WTC11 (cell line): ENCODE measurements at regions not wholly inside any gene's neighbourhood (a gene's known extent, or its start where the extent isn't known, plus 50 kb on each side); places are given as distances from the start of the nearest gene placed in this dataset.

ENCODE experiments used
- ATAC-seq: fragments of 200-7000 bp; cut with Tn5 transposase; 2 replicates; pipeline ENCODE4 v1.10.0; 2021; ENCODE audit warnings: mild to moderate bottlenecking, moderate library complexity
- CTCF ChIA-PET: fragments of 300-600 bp; sonication (Branson Sonifier 250); formaldehyde crosslinking; loops from one replicate; lab custom pipeline; 2021; ENCODE audit warnings: antibody characterized with exemption; lab: Charles Lee
- POLR2A ChIA-PET: fragments of 350-600 bp; sonication (Branson Sonifier 250); formaldehyde crosslinking; loops from one replicate; lab custom pipeline; 2021; ENCODE audit warnings: antibody characterized with exemption; lab: Charles Lee
- DNase-seq: peaks from one replicate; pipeline ENCODE4 v3.0.0; 2021; ENCODE audit warnings: low spot score
- H3K27ac Mint-ChIP-seq: 2 replicates; pipeline ENCODE4 v1.8.0; 2021; ENCODE audit warnings: mixed read lengths
- H3K27me3 Mint-ChIP-seq: 2 replicates; pipeline ENCODE4 v1.8.0; 2021; ENCODE audit warnings: low read depth, mild to moderate bottlenecking, moderate library complexity, mixed read lengths
- H3K36me3 Mint-ChIP-seq: 2 replicates; pipeline ENCODE4 v1.8.0; 2021; ENCODE audit warnings: mixed read lengths
- H3K4me1 Mint-ChIP-seq: 2 replicates; pipeline ENCODE4 v1.8.0; 2022; ENCODE audit warnings: mixed read lengths
- H3K4me3 Mint-ChIP-seq: 2 replicates; pipeline ENCODE4 v1.8.0; 2021; ENCODE audit warnings: mild to moderate bottlenecking, moderate library complexity, mixed read lengths
- H3K9me3 Mint-ChIP-seq: 2 replicates; pipeline ENCODE4 v1.8.0; 2021; ENCODE audit warnings: mixed read lengths
- AFF4 ChIP-seq: sonication (generic); formaldehyde crosslinking; IDR thresholded peaks from 2 replicates; pipeline ENCODE4 v1.8.1; 2023; ENCODE audit warnings: mild to moderate bottlenecking, missing genetic modification reagents, borderline replicate concordance
- ATF3 ChIP-seq: sonication (generic); formaldehyde crosslinking; conservative IDR thresholded peaks from 2 replicates; pipeline ENCODE4 v1.8.1; 2022; ENCODE audit warnings: mild to moderate bottlenecking, missing genetic modification reagents
- ATF6 ChIP-seq: sonication (generic); formaldehyde crosslinking; IDR thresholded peaks from 2 replicates; pipeline ENCODE4 v1.8.1; 2023; ENCODE audit warnings: mild to moderate bottlenecking, missing genetic modification reagents
- HMGA2 ChIP-seq: fragments of 250-450 bp; sonication (Bioruptor Pico); IDR thresholded peaks from 2 replicates; pipeline ENCODE4 v1.4.0; 2021; ENCODE audit warnings: mild to moderate bottlenecking, moderate library complexity
- JAZF1 ChIP-seq: fragments of 250-450 bp; sonication (Bioruptor Pico); IDR thresholded peaks from 2 replicates; pipeline ENCODE4 v1.9.0; 2021; ENCODE audit warnings: moderate library complexity, mild to moderate bottlenecking, inconsistent platforms
- MLX ChIP-seq: sonication (generic); formaldehyde crosslinking; IDR thresholded peaks from 2 replicates; pipeline ENCODE4 v1.8.1; 2023; ENCODE audit warnings: mild to moderate bottlenecking, missing genetic modification reagents, moderate library complexity
- MYBL2 ChIP-seq: sonication (generic); formaldehyde crosslinking; IDR thresholded peaks from 2 replicates; pipeline ENCODE4 v1.8.1; 2023; ENCODE audit warnings: mild to moderate bottlenecking, moderate library complexity, missing genetic modification reagents
- NFATC4 ChIP-seq: fragments of 250-450 bp; sonication (Bioruptor Pico); IDR thresholded peaks from 2 replicates; pipeline ENCODE4 v1.9.0; 2021; ENCODE audit warnings: mild to moderate bottlenecking
- NR1H2 ChIP-seq: sonication (generic); formaldehyde crosslinking; IDR thresholded peaks from 2 replicates; pipeline ENCODE4 v1.9.0; 2021; ENCODE audit warnings: mild to moderate bottlenecking, moderate library complexity, missing genetic modification reagents
- TEAD1 ChIP-seq: sonication (generic); formaldehyde crosslinking; IDR thresholded peaks from 2 replicates; pipeline ENCODE4 v1.8.0; 2022; ENCODE audit warnings: mild to moderate bottlenecking, missing genetic modification reagents
- ZNF121 ChIP-seq: sonication (generic); formaldehyde crosslinking; IDR thresholded peaks from 2 replicates; pipeline ENCODE4 v1.8.0; 2023; ENCODE audit warnings: missing genetic modification reagents
- ZNF138 ChIP-seq: sonication (generic); formaldehyde crosslinking; conservative IDR thresholded peaks from 2 replicates; pipeline ENCODE4 v1.8.1; 2022; ENCODE audit warnings: mild to moderate bottlenecking, moderate library complexity, missing genetic modification reagents
- ZNF232 ChIP-seq: sonication (generic); formaldehyde crosslinking; IDR thresholded peaks from 2 replicates; pipeline ENCODE4 v1.8.0; 2022; ENCODE audit warnings: mild to moderate bottlenecking, missing genetic modification reagents
- ZNF281 ChIP-seq: sonication (generic); formaldehyde crosslinking; IDR thresholded peaks from 2 replicates; pipeline ENCODE4 v1.8.0; 2023; ENCODE audit warnings: mild to moderate bottlenecking, missing genetic modification reagents
- ZNF317 ChIP-seq: sonication (generic); formaldehyde crosslinking; IDR thresholded peaks from 2 replicates; pipeline ENCODE4 v1.8.1; 2023; ENCODE audit warnings: low read depth, mild to moderate bottlenecking, moderate library complexity, missing genetic modification reagents, borderline replicate concordance
- ZNF416 ChIP-seq: fragments of 250-450 bp; sonication (Bioruptor Pico); IDR thresholded peaks from 2 replicates; pipeline ENCODE4 v1.9.0; 2021; ENCODE audit warnings: mild to moderate bottlenecking, inconsistent platforms

- TF ChIP-seq ATF3 (CRISPR knock-in tag) (no peak), ZNF232 (CRISPR knock-in tag) (no peak), MYBL2 (no peak), ZNF138 (CRISPR knock-in tag) (no peak)
These were observed 285.9 kb upstream of the VEPH1 start (continued) for GRCh38 chr3:157789162-157789561.

- H3K36me3 Mint-ChIP-seq: no peaks in the 10 kb centered on the region
- no peaks in the 10 kb centered on the region for H3K27me3 Mint-ChIP-seq
- DNase-seq: no peak
- no peaks in the 10 kb centered on the region for H3K9me3 Mint-ChIP-seq
- H3K4me1 Mint-ChIP-seq: no peaks in the 10 kb centered on the region
- TF ChIP-seq JAZF1 (CRISPR knock-in tag): no peak
- no peak for TF ChIP-seq MYBL2
- no peak for TF ChIP-seq ZNF416 (CRISPR knock-in tag)
- TF ChIP-seq HMGA2: no peak
- no peak for TF ChIP-seq MLX (CRISPR knock-in tag)
- TF ChIP-seq ZNF281 (CRISPR knock-in tag): no peak
- no peak for TF ChIP-seq ZNF317 (CRISPR knock-in tag)
- no peak for TF ChIP-seq TEAD1 (CRISPR knock-in tag)
- no peak for TF ChIP-seq NR1H2
- no peak for TF ChIP-seq AFF4 (CRISPR knock-in tag)
- no peak for TF ChIP-seq ATF6 (CRISPR knock-in tag)
- TF ChIP-seq NFATC4: no peak
- TF ChIP-seq ATF3 (CRISPR knock-in tag): no peak
- no peak for TF ChIP-seq ZNF121 (CRISPR knock-in tag)
- no peak overlapping the region for H3K27ac Mint-ChIP-seq
- ATAC-seq: no peak
- ChIA-PET CTCF (no interaction called here), POLR2A (no interaction called here)
- H3K4me3 Mint-ChIP-seq: no peak overlapping the region
These were observed 283.4 kb upstream of the VEPH1 start for GRCh38 chr3:157786618-157787017.
